ENCODE measurements at regions not wholly inside any gene's neighbourhood (a gene's known extent, or its start where the extent isn't known, plus 50 kb on each side); places are given as distances from the start of the nearest gene placed in this dataset.

DNA sequence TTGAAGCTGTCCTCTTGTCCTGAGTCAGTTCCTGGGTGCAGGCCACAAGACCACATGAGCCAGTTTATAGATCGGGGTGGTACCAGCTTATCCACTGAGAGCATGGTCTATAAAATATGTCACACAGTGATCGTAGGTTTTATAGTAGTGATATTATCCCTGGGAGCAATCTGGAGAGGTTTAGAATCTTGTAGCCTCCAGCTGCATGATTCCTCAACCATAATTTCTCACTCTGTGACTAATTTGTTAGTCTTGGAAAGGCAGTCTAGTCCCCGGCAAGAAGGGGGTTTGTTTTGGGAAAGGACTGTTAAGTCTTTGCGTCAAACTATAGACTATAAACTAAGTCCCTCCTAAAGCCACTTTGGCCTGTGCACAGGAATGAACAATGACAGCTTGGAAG, 693.0 kb upstream of the CADM2 start:
- DNase-seq (ENCODE audit: low read depth, low spot score) = no peak
- Histone ChIP-seq H3K9ac (ENCODE audit: insufficient read length, low read depth) (no peak overlapping the region), H3K9me3 (ENCODE audit: insufficient read depth, low read length) (no peaks in the 10 kb centered on the region; the same call in 1 of the 2 replicates), H3K27me3 (ENCODE audit: insufficient read depth, insufficient read length) (no peaks in the 10 kb centered on the region), H3K4me1 (ENCODE audit: insufficient read depth, insufficient read length) (no peaks in the 10 kb centered on the region), H3K36me3 (ENCODE audit: insufficient read depth, insufficient read length, low read length) (no peaks in the 10 kb centered on the region), H3K4me3 (ENCODE audit: insufficient read length, low read depth) (no peak overlapping the region)
- TF ChIP-seq SUZ12 (IDR thresholded peaks at IDR 0.05; ENCODE audit: extremely low read depth, insufficient read depth, insufficient read length) (no peak), YY1 (IDR thresholded peaks at IDR 0.05; ENCODE audit: insufficient read depth, insufficient read length) (no peak), ZNF274 (IDR thresholded peaks at IDR 0.05; ENCODE audit: low read depth, low read length) (no peak)

DNA sequence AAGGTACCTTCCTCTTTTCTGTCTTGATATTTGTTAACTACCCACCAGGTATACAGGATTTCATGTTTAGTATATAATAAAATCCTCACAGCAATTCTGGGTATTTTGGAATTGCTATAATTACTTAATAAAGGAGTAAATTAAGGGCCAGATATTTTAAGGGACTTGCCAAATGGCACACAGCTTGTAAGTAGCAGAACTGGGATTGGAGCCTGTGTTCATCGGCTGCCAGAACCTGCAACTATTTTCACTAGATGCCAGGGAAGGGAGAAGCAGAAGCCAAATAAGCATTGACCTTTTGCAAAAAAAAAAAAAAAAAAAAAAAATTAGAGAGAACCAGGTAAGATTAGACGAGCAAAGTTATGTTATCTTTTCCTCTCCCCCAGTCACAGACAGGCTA, 683.3 kb upstream of the CADM2 start:
- no peak overlapping the region for H3K4me3 ChIP-seq (ENCODE audit: insufficient read length, low read depth)
- DNase-seq (ENCODE audit: low read depth, low spot score) = no peak
- H3K9me3 ChIP-seq (ENCODE audit: insufficient read depth, low read length) = no peaks in the 10 kb centered on the region
- H3K36me3 ChIP-seq (ENCODE audit: insufficient read depth, insufficient read length, low read length) = no peaks in the 10 kb centered on the region
- TF ChIP-seq ZNF274 (IDR thresholded peaks at IDR 0.05; ENCODE audit: low read depth, low read length) (no peak), YY1 (IDR thresholded peaks at IDR 0.05; ENCODE audit: insufficient read depth, insufficient read length) (no peak), SUZ12 (IDR thresholded peaks at IDR 0.05; ENCODE audit: extremely low read depth, insufficient read depth, insufficient read length) (no peak)
- no peaks in the 10 kb centered on the region for H3K4me1 ChIP-seq (ENCODE audit: insufficient read depth, insufficient read length)
- no peak overlapping the region for H3K9ac ChIP-seq (ENCODE audit: insufficient read length, low read depth)
- no peaks in the 10 kb centered on the region for H3K27me3 ChIP-seq (ENCODE audit: insufficient read depth, insufficient read length)

DNA sequence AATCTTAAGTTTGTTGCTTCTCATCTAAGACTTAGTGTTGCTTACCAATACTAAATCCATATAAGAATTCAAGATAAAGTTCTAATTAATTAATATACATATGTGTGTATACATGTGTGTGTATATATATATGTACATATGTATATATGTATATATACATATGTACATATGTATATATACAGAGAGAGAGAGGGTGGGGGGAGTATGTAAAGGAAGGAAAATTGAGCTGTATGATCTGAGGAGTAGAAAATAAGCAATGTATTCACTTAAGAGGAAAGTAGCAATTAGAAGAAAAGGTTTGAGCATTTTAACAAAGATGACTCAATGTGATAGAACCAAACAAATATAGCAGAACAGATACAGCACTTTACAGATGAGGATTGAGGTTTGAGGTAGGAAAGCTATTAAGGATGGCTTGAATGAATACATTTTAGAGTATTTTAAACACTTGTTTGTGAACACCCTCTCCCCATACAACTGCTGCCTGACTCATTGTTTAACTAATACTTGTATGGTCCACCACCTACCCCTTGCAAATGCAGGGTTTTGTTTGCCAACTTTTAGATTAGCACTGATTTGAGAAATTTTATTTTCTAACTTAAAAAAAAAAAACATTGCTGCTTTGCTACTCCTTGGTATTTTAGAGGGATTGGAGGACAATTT, 681.1 kb upstream of the CADM2 start:
- Histone ChIP-seq H3K4me1 (ENCODE audit: insufficient read depth, insufficient read length) (no peaks in the 10 kb centered on the region), H3K36me3 (ENCODE audit: insufficient read depth, insufficient read length, low read length) (no peaks in the 10 kb centered on the region), H3K9me3 (ENCODE audit: insufficient read depth, low read length) (no peaks in the 10 kb centered on the region), H3K9ac (ENCODE audit: insufficient read length, low read depth) (no peak overlapping the region), H3K27me3 (ENCODE audit: insufficient read depth, insufficient read length) (no peaks in the 10 kb centered on the region), H3K4me3 (ENCODE audit: insufficient read length, low read depth) (no peak overlapping the region)
- TF ChIP-seq YY1 (IDR thresholded peaks at IDR 0.05; ENCODE audit: insufficient read depth, insufficient read length) (no peak), SUZ12 (IDR thresholded peaks at IDR 0.05; ENCODE audit: extremely low read depth, insufficient read depth, insufficient read length) (no peak), ZNF274 (IDR thresholded peaks at IDR 0.05; ENCODE audit: low read depth, low read length) (no peak)
- DNase-seq (ENCODE audit: low read depth, low spot score) = no peak

DNA sequence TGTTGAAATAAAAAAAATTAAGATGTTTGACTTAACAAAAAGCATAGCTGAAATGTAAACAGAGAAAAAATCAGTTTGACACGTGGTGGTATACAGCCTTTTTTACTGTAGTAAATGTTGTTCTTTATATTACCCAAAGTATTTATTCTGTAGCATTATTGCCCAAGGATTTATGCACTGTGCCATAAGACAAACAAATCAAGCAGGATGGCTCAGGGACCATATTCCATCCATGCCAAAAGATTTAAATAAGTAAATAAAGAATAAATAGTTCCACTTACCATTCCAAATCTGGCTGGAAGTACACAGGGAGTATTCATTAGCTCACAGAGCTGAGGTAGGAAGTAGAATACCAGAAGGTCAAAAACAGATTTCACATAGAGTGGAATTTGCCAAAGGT, 666.7 kb upstream of the CADM2 start:
- H3K27me3 ChIP-seq (ENCODE audit: insufficient read depth, insufficient read length) = no peaks in the 10 kb centered on the region
- TF ChIP-seq ZNF274 (IDR thresholded peaks at IDR 0.05; ENCODE audit: low read depth, low read length) = no peak
- TF ChIP-seq YY1 (IDR thresholded peaks at IDR 0.05; ENCODE audit: insufficient read depth, insufficient read length) = no peak
- TF ChIP-seq SUZ12 (IDR thresholded peaks at IDR 0.05; ENCODE audit: extremely low read depth, insufficient read depth, insufficient read length) = no peak
- H3K4me1 ChIP-seq (ENCODE audit: insufficient read depth, insufficient read length) = no peaks in the 10 kb centered on the region
- no peaks in the 10 kb centered on the region for H3K9me3 ChIP-seq (ENCODE audit: insufficient read depth, low read length)
- no peaks in the 10 kb centered on the region for H3K36me3 ChIP-seq (ENCODE audit: insufficient read depth, insufficient read length, low read length)
- no peak for DNase-seq (ENCODE audit: low read depth, low spot score)
- no peak overlapping the region for H3K9ac ChIP-seq (ENCODE audit: insufficient read length, low read depth)
- H3K4me3 ChIP-seq (ENCODE audit: insufficient read length, low read depth) = no peak overlapping the region

DNA sequence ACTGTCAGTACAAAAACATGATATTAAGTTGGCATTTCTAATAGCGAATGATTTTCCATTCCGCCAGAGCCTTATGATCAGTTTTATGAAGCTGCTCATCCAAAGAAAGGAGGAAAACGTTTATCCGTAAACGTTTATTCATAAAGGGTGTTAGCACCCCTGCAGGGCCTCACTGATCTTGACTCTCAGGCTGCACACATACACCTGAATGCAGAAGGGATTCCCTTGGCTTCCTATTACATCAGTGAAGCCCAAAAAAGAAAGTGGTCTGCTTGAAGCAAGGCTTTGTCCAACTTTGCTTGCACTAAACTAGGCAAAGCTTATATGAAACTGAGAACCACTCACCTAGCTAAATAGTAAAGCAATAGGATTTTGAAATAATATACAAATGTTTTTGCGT, 659.5 kb upstream of the CADM2 start:
- H3K9ac ChIP-seq (ENCODE audit: insufficient read length, low read depth) = no peak overlapping the region

DNA sequence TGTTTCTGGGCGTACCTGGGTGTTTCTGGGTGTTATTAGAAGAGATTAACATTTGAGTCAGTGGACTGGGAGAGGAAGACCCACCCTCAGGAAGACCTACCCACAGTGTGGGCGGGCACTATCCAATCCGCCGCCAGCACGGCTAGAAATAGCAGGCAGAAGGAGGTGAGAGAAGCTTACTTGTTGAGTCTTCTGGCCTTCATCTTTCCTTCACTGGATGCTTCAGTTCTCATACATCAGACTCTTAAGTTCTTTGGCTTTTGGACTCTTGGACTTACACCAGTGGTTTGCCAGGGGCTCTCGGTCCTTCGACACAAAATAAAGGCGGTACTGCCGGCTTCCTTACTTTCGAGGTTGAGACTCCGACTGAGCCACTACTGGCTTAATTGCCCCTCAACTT, 654.6 kb upstream of the CADM2 start:
- DNase-seq (ENCODE audit: low read depth, low spot score) = no peak
- Histone ChIP-seq H3K4me1 (ENCODE audit: insufficient read depth, insufficient read length) (no peaks in the 10 kb centered on the region), H3K9me3 (ENCODE audit: insufficient read depth, low read length) (no peaks in the 10 kb centered on the region), H3K36me3 (ENCODE audit: insufficient read depth, insufficient read length, low read length) (no peaks in the 10 kb centered on the region), H3K27me3 (ENCODE audit: insufficient read depth, insufficient read length) (no peaks in the 10 kb centered on the region), H3K9ac (ENCODE audit: insufficient read length, low read depth) (no peak overlapping the region), H3K4me3 (ENCODE audit: insufficient read length, low read depth) (no peak overlapping the region)
- TF ChIP-seq YY1 (IDR thresholded peaks at IDR 0.05; ENCODE audit: insufficient read depth, insufficient read length) = no peak
- TF ChIP-seq SUZ12 (IDR thresholded peaks at IDR 0.05; ENCODE audit: extremely low read depth, insufficient read depth, insufficient read length) = no peak
- TF ChIP-seq ZNF274 (IDR thresholded peaks at IDR 0.05; ENCODE audit: low read depth, low read length) = no peak

More for the DNA sequence above, 659.5 kb upstream of the CADM2 start:
- no peaks in the 10 kb centered on the region for H3K27me3 ChIP-seq (ENCODE audit: insufficient read depth, insufficient read length)
- no peak overlapping the region for H3K4me3 ChIP-seq (ENCODE audit: insufficient read length, low read depth)
- H3K36me3 ChIP-seq (ENCODE audit: insufficient read depth, insufficient read length, low read length) = no peaks in the 10 kb centered on the region
- TF ChIP-seq SUZ12 (IDR thresholded peaks at IDR 0.05; ENCODE audit: extremely low read depth, insufficient read depth, insufficient read length) (no peak), ZNF274 (IDR thresholded peaks at IDR 0.05; ENCODE audit: low read depth, low read length) (no peak), YY1 (IDR thresholded peaks at IDR 0.05; ENCODE audit: insufficient read depth, insufficient read length) (no peak)
- no peaks in the 10 kb centered on the region for H3K4me1 ChIP-seq (ENCODE audit: insufficient read depth, insufficient read length)
- no peak for DNase-seq (ENCODE audit: low read depth, low spot score)
- H3K9me3 ChIP-seq (ENCODE audit: insufficient read depth, low read length) = no peaks in the 10 kb centered on the region

DNA sequence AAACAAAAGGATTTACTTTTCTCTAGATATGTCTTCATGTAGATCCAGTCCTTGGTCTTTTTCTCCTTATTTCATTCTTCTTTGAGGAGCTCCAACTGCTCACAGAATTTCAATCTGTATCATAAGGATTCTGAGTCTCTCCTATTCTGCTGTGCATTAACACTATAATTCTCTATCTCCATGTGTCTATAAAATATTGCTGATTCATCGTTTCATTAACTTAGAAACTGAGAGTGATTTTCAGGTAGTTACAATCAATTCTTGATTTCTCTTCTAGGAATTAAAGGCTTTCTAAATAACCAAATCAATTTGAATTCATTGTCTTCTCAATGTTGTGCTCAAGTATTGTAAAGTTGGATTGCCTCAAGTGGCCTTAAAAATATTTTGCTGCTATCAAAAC, 651.5 kb upstream of the CADM2 start:
- DNase-seq (ENCODE audit: low read depth, low spot score) = no peak
- Histone ChIP-seq H3K4me1 (ENCODE audit: insufficient read depth, insufficient read length) (no peaks in the 10 kb centered on the region), H3K9me3 (ENCODE audit: insufficient read depth, low read length) (no peaks in the 10 kb centered on the region), H3K36me3 (ENCODE audit: insufficient read depth, insufficient read length, low read length) (no peaks in the 10 kb centered on the region), H3K4me3 (ENCODE audit: insufficient read length, low read depth) (no peak overlapping the region), H3K27me3 (ENCODE audit: insufficient read depth, insufficient read length) (no peaks in the 10 kb centered on the region), H3K9ac (ENCODE audit: insufficient read length, low read depth) (no peak overlapping the region)
- no peak for TF ChIP-seq ZNF274 (IDR thresholded peaks at IDR 0.05; ENCODE audit: low read depth, low read length)
- TF ChIP-seq YY1 (IDR thresholded peaks at IDR 0.05; ENCODE audit: insufficient read depth, insufficient read length) = no peak
- TF ChIP-seq SUZ12 (IDR thresholded peaks at IDR 0.05; ENCODE audit: extremely low read depth, insufficient read depth, insufficient read length) = no peak
